T-helper 1 cell treated with Interleukin-12 subunit alpha and Interleukin-12 subunit beta and Interleukin-4 antibody, amounts not matched to agents 30 ng/mL and 1 ng/mL, for 36 hours (primary cell): ENCODE measurements at regions not wholly inside any gene's neighbourhood (a gene's known extent, or its start where the extent isn't known, plus 50 kb on each side); places are given as distances from the start of the nearest gene placed in this dataset.

Source experiments
- intact Hi-C: fragments of 100-400 bp; cut with micrococcal nuclease; formaldehyde crosslinking; loops from one replicate; pipeline ENCODE4 v1.15.1; 2024

GRCh38 chr6:105797286-105797979, 288.7 kb upstream of the PRDM1 start:
- intact Hi-C loops, result no loop called here

- intact Hi-C loops, result loop anchor here (2.0 kb wide), 1 partner anchor 291 kb away; the partner anchor contains the start of gene PRDM1
Observed at GRCh38 chr6:105795913-105796517, 290.1 kb upstream of the PRDM1 start.

- intact Hi-C loops, result loop anchor here (2.0 kb wide), 1 partner anchor 291 kb away; the partner anchor contains the start of gene PRDM1
Observed at GRCh38 chr6:105795366-105795765, 290.8 kb upstream of the PRDM1 start.

- intact Hi-C loops, result loop anchor here (2.0 to 5.0 kb wide), 2 partner anchors 292 to 363 kb away; partner anchors contain the start of gene PRDM1
Observed at GRCh38 chr6:105794870-105795269, 291.3 kb upstream of the PRDM1 start.

- intact Hi-C loops, result loop anchor here (2.0 to 5.0 kb wide), 2 partner anchors 293 to 362 kb away; partner anchors contain the start of gene PRDM1
Observed at GRCh38 chr6:105794239-105794638, 291.9 kb upstream of the PRDM1 start.

GRCh38 chr6:105793130-105793529, 293.0 kb upstream of the PRDM1 start:
- intact Hi-C loops, result loop anchor here (1.0 to 5.0 kb wide), 4 partner anchors 202 to 430 kb away; no protein-coding TSS in a partner anchor

GRCh38 chr6:105791583-105792318, 294.4 kb upstream of the PRDM1 start:
- intact Hi-C loops, result loop anchor here (1.0 to 5.0 kb wide), 9 partner anchors 19 to 359 kb away; no protein-coding TSS in a partner anchor

- intact Hi-C loops, result loop anchor here (1.0 to 5.0 kb wide), 8 partner anchors 19 to 359 kb away; no protein-coding TSS in a partner anchor
Observed at GRCh38 chr6:105791179-105791578, 295.0 kb upstream of the PRDM1 start.

- intact Hi-C loops, result loop anchor here (1.0 to 5.0 kb wide), 8 partner anchors 20 to 358 kb away; no protein-coding TSS in a partner anchor
Observed at GRCh38 chr6:105790635-105791034, 295.5 kb upstream of the PRDM1 start.

GRCh38 chr6:105789935-105790334, 296.2 kb upstream of the PRDM1 start:
- intact Hi-C loops, result loop anchor here (2.0 to 5.0 kb wide), 5 partner anchors 33 to 358 kb away; no protein-coding TSS in a partner anchor

- intact Hi-C loops, result loop anchor here (1.0 kb wide), 1 partner anchor 16 kb away; no protein-coding TSS in a partner anchor
Observed at GRCh38 chr6:105787747-105788146, 298.4 kb upstream of the PRDM1 start.

- intact Hi-C loops, result no loop called here
Observed at GRCh38 chr6:105786890-105787655, 299.1 kb upstream of the PRDM1 start.

GRCh38 chr6:105786449-105786848, 299.7 kb upstream of the PRDM1 start:
- intact Hi-C loops, result no loop called here

- intact Hi-C loops, result no loop called here
Observed at GRCh38 chr6:105785066-105785811, 300.9 kb upstream of the PRDM1 start.

- intact Hi-C loops, result loop anchor here (5.0 kb wide), 1 partner anchor 37 kb away; no protein-coding TSS in a partner anchor
Observed at GRCh38 chr6:105784179-105784578, 302.0 kb upstream of the PRDM1 start.

GRCh38 chr6:105783333-105783935, 302.7 kb upstream of the PRDM1 start:
- intact Hi-C loops, result loop anchor here (2.0 to 5.0 kb wide), 3 partner anchors 36 to 209 kb away; no protein-coding TSS in a partner anchor

- intact Hi-C loops, result loop anchor here (1.0 to 5.0 kb wide), 4 partner anchors 25 to 211 kb away; no protein-coding TSS in a partner anchor
Observed at GRCh38 chr6:105781915-105782314, 304.2 kb upstream of the PRDM1 start.

- intact Hi-C loops, result loop anchor here (1.0 to 5.0 kb wide), 2 partner anchors 24 to 34 kb away; no protein-coding TSS in a partner anchor
Observed at GRCh38 chr6:105781248-105781647, 304.9 kb upstream of the PRDM1 start.
